Esophagus muscularis mucosa (tissue), 4 donors: ENCODE measurements at regions not wholly inside any gene's neighbourhood (a gene's known extent, or its start where the extent isn't known, plus 50 kb on each side); places are given as distances from the start of the nearest gene placed in this dataset.

Experiments used
- DNase-seq: peaks from one replicate; pipeline ENCODE4 v3.0.0-alpha.2; 2017; ENCODE audit errors: extremely low spot score
- H3K27ac ChIP-seq, 4 donors: fragments of 200-600 bp; sonication (generic); replicated peaks in 1 of 4; 1 replicate in 3 of 4; 2 replicates in 1 of 4; pipeline ENCODE4 v1.5.1; 2016 to 2019; ENCODE audit warnings: mild to moderate bottlenecking in 1 of 4
- H3K27me3 ChIP-seq, 4 donors: fragments of 200-600 bp; sonication (generic); one replicate each; pipeline versions ENCODE4 v1.5.1 to v1.6.0; 2016 to 2019
- H3K36me3 ChIP-seq, 4 donors: fragments of 200-600 bp; sonication (generic); one replicate each; pipeline ENCODE4 v1.5.1; 2016 to 2019
- H3K4me1 ChIP-seq, 4 donors: fragments of 200-600 bp; sonication (generic); one replicate each; pipeline ENCODE4 v1.5.1; 2016 to 2019
- H3K4me3 ChIP-seq, 4 donors: fragments of 200-600 bp; sonication (generic); 1 replicate in 2 of 4; 2 replicates in 2 of 4; pipeline ENCODE4 v1.5.1; 2016 to 2019; ENCODE audit warnings: mild to moderate bottlenecking in 4 of 4, moderate library complexity in 1 of 4
- H3K9me3 ChIP-seq, 4 donors: fragments of 200-600 bp; sonication (generic); 1 replicate in 3 of 4; 2 replicates in 1 of 4; pipeline ENCODE4 v1.5.1; 2016 to 2019
- CTCF ChIP-seq, 3 experiments: fragments of 200-600 bp in 2 of 3; fragments of 450-650 bp in 1 of 3; sonication (generic) in 2 of 3; IDR thresholded peaks; one replicate each; pipeline ENCODE4 v1.5.1; 2017 to 2019; ENCODE audit warnings: antibody characterized with exemption in 3 of 3, mild to moderate bottlenecking in 2 of 3, moderate library complexity in 1 of 3
- EP300 ChIP-seq: sonication (generic); formaldehyde crosslinking; IDR thresholded peaks from one replicate; pipeline ENCODE4 v1.6.1; 2017; ENCODE audit warnings: antibody characterized with exemption
- POLR2A ChIP-seq: fragments of 450-650 bp; IDR thresholded peaks from one replicate; pipeline ENCODE4 v1.6.1; 2017; ENCODE audit warnings: antibody characterized with exemption, moderate library complexity, mild to moderate bottlenecking, low read depth
- POLR2AphosphoS5 ChIP-seq, 2 donors: sonication (generic); formaldehyde crosslinking; IDR thresholded peaks; one replicate each; pipeline ENCODE4 v1.6.1; 2017; ENCODE audit warnings: antibody characterized with exemption in 2 of 2
- WGBS: methylation state at CpG from one replicate; pipeline ENCODE4 v1.1.5; 2018; 5-methylcytosine and 5-hydroxymethylcytosine counted together
- intact Hi-C: fragments of 100-400 bp; cut with DNase I; formaldehyde crosslinking; loops from one replicate; pipeline ENCODE4 v1.15.1; 2023

DNA sequence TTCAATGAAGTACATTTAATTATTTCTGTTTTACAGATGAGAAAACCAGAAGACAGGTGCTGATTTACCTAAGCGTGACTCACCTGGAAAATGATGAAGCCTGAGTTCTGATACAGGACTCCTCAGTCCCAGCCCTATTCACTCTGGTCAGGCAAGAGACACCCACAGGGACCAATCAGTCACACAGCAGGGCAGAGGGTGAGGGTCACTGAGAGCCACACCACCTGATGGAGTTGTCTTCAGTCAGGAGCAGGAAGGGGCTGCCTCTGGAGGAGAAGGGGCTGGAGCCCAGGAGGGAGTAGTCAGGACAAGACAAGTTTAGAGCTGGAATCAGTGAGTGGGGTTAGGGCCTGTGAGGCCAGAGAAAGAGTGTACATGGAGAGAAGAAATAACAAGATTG, 251.2 kb upstream of the MOCS1 start:
- Histone ChIP-seq H3K9me3 (peaks cover 0 to 15% (median 8%) of the 10 kb centered on the region in 4 donors), H3K4me3 (no peak overlapping the region), H3K27ac (no peak overlapping the region), H3K4me1 (no peaks in the 10 kb centered on the region), H3K36me3 (no peaks in the 10 kb centered on the region), H3K27me3 (no peaks in the 10 kb centered on the region)
- no peak for DNase-seq
- 67% methylated on average over 1 of the region's 1 CpG for WGBS
- TF ChIP-seq EP300, result no peak
- no peak for TF ChIP-seq CTCF (IDR thresholded peaks at IDR 0.05)
- no peak for TF ChIP-seq POLR2AphosphoS5 (IDR thresholded peaks at IDR 0.05)
- TF ChIP-seq POLR2A, result no peak
- intact Hi-C loops, result no loop called here

DNA sequence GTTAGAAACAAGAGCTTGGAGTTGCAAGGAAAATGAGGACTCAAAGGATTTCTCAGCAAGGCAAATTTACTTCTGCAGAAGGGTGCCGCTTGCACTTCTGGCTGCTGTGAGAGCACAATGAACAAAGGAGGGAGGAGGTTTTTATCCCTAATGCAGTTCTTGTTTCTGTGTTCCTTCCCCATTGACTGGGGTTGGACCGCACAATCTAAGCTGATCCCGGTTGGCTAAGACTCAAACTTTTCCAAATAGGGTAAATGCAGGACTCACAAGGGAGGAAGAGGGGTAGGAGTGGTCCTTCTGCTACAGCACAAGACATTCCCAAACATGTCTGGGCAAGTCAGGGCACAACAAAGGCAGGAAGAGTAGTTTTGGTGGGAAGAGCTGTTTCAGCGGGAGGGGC, 249.6 kb upstream of the MOCS1 start:
- peak; percentile 64 for DNase-seq
- H3K27ac ChIP-seq, result no peak overlapping the region
- H3K4me3 ChIP-seq, result no peak overlapping the region
- H3K9me3 ChIP-seq, result peaks cover 0 to 15% (median 8%) of the 10 kb centered on the region in 4 donors
- no peaks in the 10 kb centered on the region for H3K27me3 ChIP-seq
- TF ChIP-seq EP300, result no peak
- no peak for TF ChIP-seq POLR2A
- no peak for TF ChIP-seq CTCF (IDR thresholded peaks at IDR 0.05)
- TF ChIP-seq POLR2AphosphoS5 (IDR thresholded peaks at IDR 0.05), result no peak
- intact Hi-C loops, result no loop called here
- H3K4me1 ChIP-seq, result no peaks in the 10 kb centered on the region
- H3K36me3 ChIP-seq, result no peaks in the 10 kb centered on the region
- WGBS, result 91% methylated on average over 4 of the region's 4 CpGs

DNA sequence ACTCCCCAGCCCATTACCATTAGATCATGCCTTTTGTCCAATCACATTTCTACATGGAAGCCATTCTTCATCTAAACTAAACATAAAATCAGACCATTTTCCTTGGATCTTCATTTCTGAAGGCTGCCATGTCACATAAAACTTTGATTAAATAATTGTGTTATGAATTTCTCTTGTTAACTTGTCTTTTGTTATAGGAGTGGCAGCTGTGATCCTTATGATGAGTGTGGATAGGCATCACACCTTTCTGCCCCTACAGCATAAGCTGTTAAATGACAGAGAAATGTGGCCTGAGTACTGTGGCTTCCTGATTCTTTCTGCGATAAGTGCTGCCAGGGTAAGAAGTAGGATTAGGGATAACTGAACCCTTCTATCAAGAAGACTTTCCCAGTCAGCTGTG, 247.1 kb upstream of the MOCS1 start:
- WGBS, result 88% methylated on average over 1 of the region's 1 CpG
- no peaks in the 10 kb centered on the region for H3K36me3 ChIP-seq
- no peak overlapping the region for H3K27ac ChIP-seq
- no peak for DNase-seq
- no peak overlapping the region for H3K4me3 ChIP-seq
- H3K4me1 ChIP-seq, result no peaks in the 10 kb centered on the region
- peaks cover 0 to 15% (median 8%) of the 10 kb centered on the region in 4 donors for H3K9me3 ChIP-seq
- intact Hi-C loops, result no loop called here
- H3K27me3 ChIP-seq, result no peaks in the 10 kb centered on the region
- no peak for TF ChIP-seq POLR2A
- TF ChIP-seq CTCF (IDR thresholded peaks at IDR 0.05), result no peak
- no peak for TF ChIP-seq POLR2AphosphoS5 (IDR thresholded peaks at IDR 0.05)
- no peak for TF ChIP-seq EP300

DNA sequence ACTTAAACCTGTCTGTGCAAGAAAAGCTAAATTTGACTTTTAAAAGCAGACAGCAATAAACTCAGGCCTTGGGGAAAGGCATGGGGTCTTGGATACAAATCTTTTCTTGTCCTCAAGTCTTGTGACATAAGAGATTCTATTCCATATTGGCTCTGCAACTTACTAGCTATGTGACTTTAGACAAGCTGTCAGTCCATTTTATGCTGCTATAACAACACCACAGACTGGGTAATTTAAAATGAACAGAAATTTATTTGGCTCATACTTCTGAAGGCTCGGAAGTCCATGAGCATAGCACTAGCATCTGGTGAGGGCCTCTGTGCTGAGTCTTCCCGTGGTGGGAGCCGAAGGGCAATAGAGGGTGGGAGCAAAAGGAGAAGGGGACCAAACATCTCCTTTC, 246.0 kb upstream of the MOCS1 start:
- H3K4me3 ChIP-seq, result no peak overlapping the region
- TF ChIP-seq EP300, result no peak
- H3K27ac ChIP-seq, result no peak overlapping the region
- no peak for DNase-seq
- no peaks in the 10 kb centered on the region for H3K36me3 ChIP-seq
- no peaks in the 10 kb centered on the region for H3K27me3 ChIP-seq
- no peaks in the 10 kb centered on the region for H3K4me1 ChIP-seq
- intact Hi-C loops, result no loop called here
- 90% methylated on average over 3 of the region's 3 CpGs for WGBS
- H3K9me3 ChIP-seq, result peaks cover 0 to 15% (median 8%) of the 10 kb centered on the region in 4 donors

DNA sequence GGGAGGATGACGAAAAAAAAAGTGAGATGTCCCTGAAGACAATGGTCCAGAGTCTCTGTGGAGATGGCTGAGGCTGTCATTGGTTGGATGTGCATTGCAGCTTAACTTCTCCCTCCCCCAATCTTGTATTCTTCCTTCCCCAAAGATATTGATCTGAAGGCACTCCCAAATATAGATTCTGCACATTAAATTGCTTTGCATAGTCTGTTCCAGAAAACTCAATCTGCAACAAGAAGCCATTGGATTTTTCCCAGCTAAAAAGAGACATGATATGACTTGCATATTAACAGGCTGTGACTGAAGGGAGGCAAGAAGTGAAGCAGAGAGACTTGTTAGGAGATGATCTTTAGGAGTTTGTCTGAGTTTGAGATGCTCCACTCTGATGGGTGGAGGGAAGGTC, 245.2 kb upstream of the MOCS1 start:
- no peaks in the 10 kb centered on the region for H3K36me3 ChIP-seq
- H3K4me3 ChIP-seq, result no peak overlapping the region
- DNase-seq, result peak; percentile 31
- H3K27me3 ChIP-seq, result no peaks in the 10 kb centered on the region
- peaks cover 0 to 15% (median 8%) of the 10 kb centered on the region in 4 donors for H3K9me3 ChIP-seq
- no peaks in the 10 kb centered on the region for H3K4me1 ChIP-seq
- 93% methylated on average over 1 of the region's 1 CpG for WGBS
- no peak overlapping the region for H3K27ac ChIP-seq
- intact Hi-C loops, result no loop called here
- TF ChIP-seq POLR2A (no peak), POLR2AphosphoS5 (IDR thresholded peaks at IDR 0.05) (no peak), EP300 (no peak), CTCF (IDR thresholded peaks at IDR 0.05) (no peak)
